ENCODE measurements at regions not wholly inside any gene's neighbourhood (a gene's known extent, or its start where the extent isn't known, plus 50 kb on each side); places are given as distances from the start of the nearest gene placed in this dataset.

- H3K36me3 ChIP-seq = no peaks in the 10 kb centered on the region
- H3K4me3 ChIP-seq = no peak overlapping the region
- no peak for TF ChIP-seq CTCF (IDR thresholded peaks at IDR 0.05)
- no peak for ATAC-seq
- no peak for DNase-seq
- no peak overlapping the region for H3K27ac ChIP-seq
- no peaks in the 10 kb centered on the region for H3K9me3 ChIP-seq
- no peaks in the 10 kb centered on the region for H3K27me3 ChIP-seq
- H3K4me1 ChIP-seq = no peaks in the 10 kb centered on the region
- intact Hi-C loops (cut with DNase I) = no loop called here
Measured at GRCh38 chr17:14719942-14720341, 419.1 kb downstream of the HS3ST3B1 start.

- Histone ChIP-seq H3K4me3 (no peak overlapping the region), H3K4me1 (no peaks in the 10 kb centered on the region), H3K27me3 (no peaks in the 10 kb centered on the region), H3K27ac (no peak overlapping the region), H3K9me3 (no peaks in the 10 kb centered on the region), H3K36me3 (no peaks in the 10 kb centered on the region)
- ATAC-seq = no peak
- no peak for DNase-seq
- TF ChIP-seq CTCF (IDR thresholded peaks at IDR 0.05) = no peak
- intact Hi-C loops (cut with DNase I) = no loop called here
Measured at GRCh38 chr17:14717859-14718258, 417.0 kb downstream of the HS3ST3B1 start.

- DNase-seq (no peak), ATAC-seq (no peak)
- no peaks in the 10 kb centered on the region for H3K4me1 ChIP-seq
Measured at GRCh38 chr17:14715561-14715960, 414.7 kb downstream of the HS3ST3B1 start.

GRCh38 chr17:14712611-14713021 is 411.7 kb downstream of the HS3ST3B1 start:
- Histone ChIP-seq H3K27ac (no peak overlapping the region), H3K36me3 (no peaks in the 10 kb centered on the region), H3K9me3 (no peaks in the 10 kb centered on the region), H3K4me1 (no peaks in the 10 kb centered on the region), H3K4me3 (no peak overlapping the region), H3K27me3 (no peaks in the 10 kb centered on the region)
- DNase-seq (no peak), ATAC-seq (no peak)
- intact Hi-C loops (cut with DNase I) = no loop called here
- no peak for TF ChIP-seq CTCF (IDR thresholded peaks at IDR 0.05)

More at GRCh38 chr17:14715561-14715960, 414.7 kb downstream of the HS3ST3B1 start:
- no peak overlapping the region for H3K27ac ChIP-seq
- H3K36me3 ChIP-seq = no peaks in the 10 kb centered on the region
- intact Hi-C loops (cut with DNase I) = no loop called here
- no peaks in the 10 kb centered on the region for H3K27me3 ChIP-seq
- H3K9me3 ChIP-seq = no peaks in the 10 kb centered on the region
- no peak for TF ChIP-seq CTCF (IDR thresholded peaks at IDR 0.05)
- H3K4me3 ChIP-seq = no peak overlapping the region

- no peaks in the 10 kb centered on the region for H3K36me3 ChIP-seq
- intact Hi-C loops (cut with DNase I) = no loop called here
- TF ChIP-seq CTCF (IDR thresholded peaks at IDR 0.05) = no peak
- DNase-seq (no peak), ATAC-seq (no peak)
- H3K27me3 ChIP-seq = no peaks in the 10 kb centered on the region
- H3K4me1 ChIP-seq = no peaks in the 10 kb centered on the region
- H3K27ac ChIP-seq = no peak overlapping the region
- no peaks in the 10 kb centered on the region for H3K9me3 ChIP-seq
- H3K4me3 ChIP-seq = no peak overlapping the region
Measured at GRCh38 chr17:14704121-14704520, 403.2 kb downstream of the HS3ST3B1 start.

GRCh38 chr17:14701886-14702285 is 401.0 kb downstream of the HS3ST3B1 start:
- intact Hi-C loops (cut with DNase I) = no loop called here
- ATAC-seq (no peak), DNase-seq (no peak)
- Histone ChIP-seq H3K4me1 (no peaks in the 10 kb centered on the region), H3K27ac (no peak overlapping the region), H3K36me3 (no peaks in the 10 kb centered on the region), H3K4me3 (no peak overlapping the region), H3K27me3 (no peaks in the 10 kb centered on the region), H3K9me3 (no peaks in the 10 kb centered on the region)
- TF ChIP-seq CTCF (IDR thresholded peaks at IDR 0.05) = no peak

All from upper lobe of right lung (tissue), 1 donor.